HG03571 (cell line): ENCODE measurements at regions not wholly inside any gene's neighbourhood (a gene's known extent, or its start where the extent isn't known, plus 50 kb on each side); places are given as distances from the start of the nearest gene placed in this dataset.

Experiments
- ATAC-seq: cut with Tn5 transposase; IDR thresholded peaks from one replicate; pipeline ENCODE4 v1.9.1; 2021; ENCODE audit not compliant: unreplicated experiment

DNA sequence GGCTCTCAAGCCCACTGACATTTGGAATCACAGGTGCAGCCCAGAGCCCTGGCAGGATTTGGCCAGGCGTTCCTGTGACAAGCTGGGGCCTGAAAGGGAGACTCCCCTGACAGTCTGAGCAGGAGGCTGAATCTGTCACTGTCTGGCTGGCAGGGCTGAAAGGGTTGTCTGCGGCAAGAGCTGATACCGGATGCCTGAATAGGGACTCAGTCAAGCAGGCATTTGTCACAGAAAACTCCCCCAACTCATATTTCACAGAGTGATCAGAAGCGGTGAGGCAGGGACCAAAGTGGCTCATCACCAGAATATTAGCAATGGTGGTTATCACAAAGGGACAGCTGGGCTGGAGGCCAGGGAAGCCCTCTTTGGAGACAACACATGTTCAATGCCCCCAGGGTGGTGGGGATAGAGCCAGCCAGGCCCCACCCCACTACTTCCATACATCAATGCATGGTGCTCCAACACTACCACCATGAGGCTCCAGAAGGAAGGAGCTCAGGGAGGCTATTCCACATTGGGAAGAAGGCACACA, 295.5 kb downstream of the DTWD2 start:
- ATAC-seq: no peak

GRCh38 chr5:118687661-118688621, 300.4 kb downstream of the DTWD2 start:
- peak; percentile 61 for ATAC-seq

GRCh38 chr5:118687100-118687499, 301.2 kb downstream of the DTWD2 start:
- no peak for ATAC-seq

- no peak for ATAC-seq
These were observed 306.7 kb downstream of the DTWD2 start for GRCh38 chr5:118681655-118682054.

- ATAC-seq: no peak
These were observed 308.9 kb downstream of the DTWD2 start for GRCh38 chr5:118679264-118679940.

GRCh38 chr5:118678746-118679145, 309.6 kb downstream of the DTWD2 start:
- ATAC-seq: no peak

DNA sequence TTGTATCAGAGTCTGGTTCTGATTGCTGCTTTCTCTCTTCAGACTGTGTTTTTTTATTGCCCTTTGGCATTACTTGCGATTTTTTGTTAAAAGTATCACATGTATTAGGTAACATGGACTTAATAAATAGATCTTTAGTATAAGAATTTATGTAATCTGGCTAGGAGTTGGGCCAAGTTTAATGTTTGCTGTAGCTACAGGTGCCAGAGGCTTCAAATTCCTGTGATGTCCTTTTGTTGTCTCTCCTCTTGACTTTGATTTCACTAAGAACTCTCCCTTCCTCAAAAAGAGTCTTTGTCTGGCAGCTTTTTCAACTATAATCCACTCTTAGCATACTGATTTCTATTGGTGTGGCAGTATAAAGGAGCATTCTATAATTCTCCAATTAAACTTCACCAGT, 313.1 kb downstream of the DTWD2 start:
- ATAC-seq: no peak

- ATAC-seq: no peak
These were observed 330.8 kb downstream of the DTWD2 start for GRCh38 chr5:118657576-118657975.

DNA sequence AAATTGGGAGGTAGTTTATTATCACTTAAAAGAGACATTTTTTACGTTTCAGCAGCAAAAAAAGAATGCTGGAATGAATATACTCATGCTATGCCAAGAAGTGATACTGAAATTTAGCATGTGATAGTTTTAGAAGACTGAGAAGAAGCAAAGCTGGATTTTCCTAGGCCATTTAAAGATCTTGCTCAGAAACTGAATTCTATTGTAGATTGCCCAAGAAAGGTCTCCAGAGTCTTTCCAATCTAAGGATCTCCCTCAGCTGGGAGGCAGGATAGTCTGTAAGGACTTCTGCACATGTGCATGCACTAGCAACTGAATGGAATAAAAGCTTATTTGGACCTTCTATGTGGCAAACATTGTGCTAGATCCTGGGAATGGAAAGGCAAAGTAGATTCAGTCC, 334.5 kb downstream of the DTWD2 start:
- no peak for ATAC-seq

- ATAC-seq: no peak
These were observed 335.2 kb downstream of the DTWD2 start for GRCh38 chr5:118653183-118653582.

GRCh38 chr5:118651002-118651401, 337.3 kb downstream of the DTWD2 start:
- no peak for ATAC-seq

DNA sequence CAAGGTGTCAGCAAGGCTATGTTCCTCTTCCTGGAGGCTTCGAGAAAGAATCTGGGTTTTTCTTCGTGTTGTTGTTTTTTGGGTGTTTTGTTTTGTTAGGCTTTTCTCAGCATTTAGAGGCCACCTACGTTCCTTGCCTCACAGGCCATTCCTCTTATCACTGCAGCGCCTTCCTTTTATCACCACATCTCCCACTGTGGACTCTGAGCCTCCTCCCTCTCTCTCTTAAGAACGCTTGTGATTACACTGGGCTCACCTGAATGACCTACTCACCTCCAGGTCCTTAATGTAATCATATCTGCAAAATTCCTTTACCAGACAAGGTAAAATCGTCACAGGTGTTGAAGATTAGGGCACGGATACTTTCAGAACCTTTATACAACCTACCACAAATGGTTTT, 340.8 kb downstream of the DTWD2 start:
- no peak for ATAC-seq

GRCh38 chr5:118646917-118647316, 341.4 kb downstream of the DTWD2 start:
- no peak for ATAC-seq

GRCh38 chr5:118637947-118638670, 350.2 kb downstream of the DTWD2 start:
- ATAC-seq: no peak

DNA sequence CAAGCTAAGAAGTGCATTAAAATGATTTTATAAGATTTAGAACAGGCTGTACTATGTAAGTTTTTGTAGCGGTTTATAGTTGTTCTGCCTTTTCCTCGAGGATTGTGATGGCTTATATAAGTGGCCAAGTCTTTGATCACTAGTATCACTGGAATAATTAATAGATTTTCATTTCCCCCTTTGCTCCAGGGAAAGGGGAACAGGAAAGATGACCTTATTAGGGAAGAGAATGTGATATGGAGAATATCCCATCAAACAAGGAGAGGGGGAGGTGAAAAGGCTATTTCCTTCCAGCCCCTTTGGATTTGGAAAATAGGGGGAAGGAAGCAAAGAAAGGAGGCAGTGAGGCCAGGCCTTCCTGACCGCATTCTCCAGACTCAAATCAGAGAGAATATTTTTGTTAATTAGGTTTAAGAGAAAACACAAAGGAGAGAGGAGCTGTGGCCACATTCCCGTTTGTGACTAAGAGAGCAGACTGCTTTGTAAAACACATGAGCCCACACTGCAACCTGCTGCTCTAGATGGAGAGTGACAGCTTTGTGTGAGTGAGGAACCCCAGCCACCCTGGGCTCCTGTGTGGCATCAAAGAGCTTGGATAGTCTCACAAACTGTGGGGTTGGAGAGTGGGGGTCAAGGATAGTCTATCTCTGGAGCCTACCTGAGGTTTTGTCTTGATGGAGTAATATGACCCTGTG, 359.5 kb downstream of the DTWD2 start:
- no peak for ATAC-seq

GRCh38 chr5:118620233-118620632, 368.1 kb downstream of the DTWD2 start:
- no peak for ATAC-seq

- no peak for ATAC-seq
These were observed 368.5 kb downstream of the DTWD2 start for GRCh38 chr5:118619823-118620222.

GRCh38 chr5:118616281-118616680, 372.1 kb downstream of the DTWD2 start:
- ATAC-seq: no peak

DNA sequence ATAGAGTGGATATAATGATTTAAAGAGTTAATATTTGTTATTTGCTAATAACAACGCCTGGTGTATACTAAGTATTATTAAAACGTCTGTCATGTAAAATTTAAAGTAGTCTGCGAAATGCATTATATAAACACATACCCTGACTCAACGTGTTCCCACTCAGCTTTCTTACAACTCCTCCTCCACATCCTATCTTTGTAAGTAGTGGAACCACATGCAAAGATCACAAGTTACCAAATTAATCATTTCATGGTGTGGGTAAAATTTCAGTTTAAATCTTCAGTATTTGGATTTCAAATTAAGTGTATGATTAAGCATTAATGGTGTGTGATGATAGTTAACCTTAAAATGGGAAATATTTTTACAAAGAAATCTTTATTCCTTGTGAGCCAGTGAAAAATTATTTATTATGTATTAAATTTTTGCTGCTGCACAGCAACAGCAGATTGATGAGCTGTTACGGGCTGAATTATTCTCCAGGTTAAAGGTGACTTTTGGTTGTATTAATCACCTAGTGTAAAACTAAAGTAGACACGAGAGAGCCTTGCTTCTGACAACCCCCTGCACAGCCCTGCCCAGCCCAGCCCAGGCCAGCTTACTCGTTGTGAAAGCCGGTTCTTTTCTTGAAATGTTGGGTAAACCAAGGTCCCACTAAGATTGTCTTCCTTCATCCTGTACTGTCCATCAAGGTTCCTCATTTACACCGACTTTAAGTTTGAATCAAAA, 373.5 kb downstream of the DTWD2 start:
- no peak for ATAC-seq

GRCh38 chr5:118611332-118611945, 376.9 kb downstream of the DTWD2 start:
- no peak for ATAC-seq
